ENCODE measurements at regions not wholly inside any gene's neighbourhood (a gene's known extent, or its start where the extent isn't known, plus 50 kb on each side); places are given as distances from the start of the nearest gene placed in this dataset.

GRCh38 chr4:11801466-11802446 is 373.1 kb upstream of the HS3ST1 start:
- no peak for TF ChIP-seq SUZ12 (IDR thresholded peaks at IDR 0.05; ENCODE audit: extremely low read depth, insufficient read depth, insufficient read length)
- TF ChIP-seq ZNF274 (IDR thresholded peaks at IDR 0.05; ENCODE audit: low read depth, low read length): no peak
- TF ChIP-seq YY1 (IDR thresholded peaks at IDR 0.05; ENCODE audit: insufficient read depth, insufficient read length): no peak

All from NT2/D1 (cell line).